Esophagus squamous epithelium (tissue), 4 donors: ENCODE measurements at regions not wholly inside any gene's neighbourhood (a gene's known extent, or its start where the extent isn't known, plus 50 kb on each side); places are given as distances from the start of the nearest gene placed in this dataset.
"Not testable (repeated sequence)": the region's sequence is repeated elsewhere in the genome, so short reads cannot be mapped to it uniquely, and the experiment has no call there.

Experiments
- POLR2A ChIP-seq, 4 donors: fragments of 450-650 bp; IDR thresholded peaks; one replicate each; pipeline ENCODE4 v1.6.1; 2017; ENCODE audit warnings: antibody characterized with exemption in 4 of 4, mild to moderate bottlenecking in 4 of 4, moderate library complexity in 3 of 4
- TF ChIP-seq, protein P1 (sequence below), 6 experiments: fragments of 450-650 bp in 4 of 6; fragments of 200-600 bp in 2 of 6; sonication (generic) in 2 of 6; IDR thresholded peaks; one replicate each; pipeline ENCODE4 v1.5.1; 2016 to 2019; ENCODE audit warnings: antibody characterized with exemption in 6 of 6, mild to moderate bottlenecking in 4 of 6, moderate library complexity in 4 of 6

DNA sequence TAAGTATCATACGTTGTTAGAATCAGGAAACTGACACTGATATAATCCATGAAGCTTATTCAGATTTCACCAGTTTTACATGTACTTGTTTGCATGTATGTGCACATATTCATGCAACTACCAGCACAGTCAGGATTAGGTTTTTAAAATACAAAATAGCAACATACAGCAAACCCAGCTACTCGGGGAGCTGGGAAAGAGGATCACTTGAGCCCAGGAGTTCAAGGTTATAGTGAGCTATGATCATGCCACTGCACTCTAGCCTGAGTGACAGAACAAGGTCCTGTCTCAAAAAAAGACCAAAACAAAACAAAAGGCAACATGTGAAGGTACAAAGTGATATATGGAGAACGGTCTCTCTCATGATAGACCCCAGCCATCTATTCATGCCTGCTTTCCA, 2665.8 kb upstream of the DEFB115 start:
- TF ChIP-seq, protein P1, sequence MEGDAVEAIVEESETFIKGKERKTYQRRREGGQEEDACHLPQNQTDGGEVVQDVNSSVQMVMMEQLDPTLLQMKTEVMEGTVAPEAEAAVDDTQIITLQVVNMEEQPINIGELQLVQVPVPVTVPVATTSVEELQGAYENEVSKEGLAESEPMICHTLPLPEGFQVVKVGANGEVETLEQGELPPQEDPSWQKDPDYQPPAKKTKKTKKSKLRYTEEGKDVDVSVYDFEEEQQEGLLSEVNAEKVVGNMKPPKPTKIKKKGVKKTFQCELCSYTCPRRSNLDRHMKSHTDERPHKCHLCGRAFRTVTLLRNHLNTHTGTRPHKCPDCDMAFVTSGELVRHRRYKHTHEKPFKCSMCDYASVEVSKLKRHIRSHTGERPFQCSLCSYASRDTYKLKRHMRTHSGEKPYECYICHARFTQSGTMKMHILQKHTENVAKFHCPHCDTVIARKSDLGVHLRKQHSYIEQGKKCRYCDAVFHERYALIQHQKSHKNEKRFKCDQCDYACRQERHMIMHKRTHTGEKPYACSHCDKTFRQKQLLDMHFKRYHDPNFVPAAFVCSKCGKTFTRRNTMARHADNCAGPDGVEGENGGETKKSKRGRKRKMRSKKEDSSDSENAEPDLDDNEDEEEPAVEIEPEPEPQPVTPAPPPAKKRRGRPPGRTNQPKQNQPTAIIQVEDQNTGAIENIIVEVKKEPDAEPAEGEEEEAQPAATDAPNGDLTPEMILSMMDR (IDR thresholded peaks at IDR 0.05), result not testable (repeated sequence)
- TF ChIP-seq POLR2A (IDR thresholded peaks at IDR 0.05), result not testable (repeated sequence)
